C1 segment of cervical spinal cord (tissue), 14 donors: ENCODE measurements at regions not wholly inside any gene's neighbourhood (a gene's known extent, or its start where the extent isn't known, plus 50 kb on each side); places are given as distances from the start of the nearest gene placed in this dataset.
"Not testable (repeated sequence)": the region's sequence is repeated elsewhere in the genome, so short reads cannot be mapped to it uniquely, and the experiment has no call there.

ENCODE experiments used
- DNase-seq, 14 donors: peaks; one replicate each; lab custom pipeline; 2025; lab: John Stamatoyannopoulos, UW

- not testable (repeated sequence) for DNase-seq
Observed at GRCh38 chr22:19660583-19660982, 53.7 kb upstream of the SEPTIN5 start.

GRCh38 chr22:19661156-19661555 is 53.1 kb upstream of the SEPTIN5 start:
- no peak for DNase-seq

- DNase-seq = not testable (repeated sequence)
Observed at GRCh38 chr22:19662049-19662684, 52.1 kb upstream of the SEPTIN5 start.

GRCh38 chr22:19663286-19663815 is 51.0 kb upstream of the SEPTIN5 start:
- peak in 1 of 14 donors; percentile 57 for DNase-seq

GRCh38 chr22:19663821-19664355 is 50.4 kb upstream of the SEPTIN5 start:
- DNase-seq = peak in 1 of 14 donors; percentile 4

- no peak for DNase-seq
Observed at GRCh38 chr22:19664406-19664805, 49.9 kb upstream of the SEPTIN5 start.
